ENCODE measurements at regions not wholly inside any gene's neighbourhood (a gene's known extent, or its start where the extent isn't known, plus 50 kb on each side); places are given as distances from the start of the nearest gene placed in this dataset.

- no peak for DNase-seq (ENCODE audit: low read depth)
These were observed 176.3 kb downstream of the ZNF621 start for GRCh38 chr3:40701016-40701588.

DNA sequence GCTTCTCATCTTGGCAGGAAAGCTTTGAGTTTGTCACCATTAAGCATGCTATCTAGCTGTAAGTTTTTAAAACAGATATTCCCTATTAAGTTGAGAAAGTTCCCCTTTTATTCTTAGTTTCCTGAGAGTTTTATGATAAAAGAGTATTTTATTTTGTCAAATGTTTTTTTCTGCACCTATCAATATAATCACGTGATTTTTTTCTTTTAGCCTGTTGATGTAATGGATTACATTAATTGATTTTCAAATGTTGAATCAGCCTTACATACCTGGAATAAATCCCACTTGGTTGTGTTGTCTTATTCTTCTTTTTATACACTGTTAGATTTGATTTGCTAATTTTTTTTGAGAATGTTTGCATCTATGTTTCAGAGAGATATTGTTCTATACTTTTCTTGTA is 179.5 kb downstream of the ZNF621 start:
- no peak for DNase-seq (ENCODE audit: low read depth)

DNA sequence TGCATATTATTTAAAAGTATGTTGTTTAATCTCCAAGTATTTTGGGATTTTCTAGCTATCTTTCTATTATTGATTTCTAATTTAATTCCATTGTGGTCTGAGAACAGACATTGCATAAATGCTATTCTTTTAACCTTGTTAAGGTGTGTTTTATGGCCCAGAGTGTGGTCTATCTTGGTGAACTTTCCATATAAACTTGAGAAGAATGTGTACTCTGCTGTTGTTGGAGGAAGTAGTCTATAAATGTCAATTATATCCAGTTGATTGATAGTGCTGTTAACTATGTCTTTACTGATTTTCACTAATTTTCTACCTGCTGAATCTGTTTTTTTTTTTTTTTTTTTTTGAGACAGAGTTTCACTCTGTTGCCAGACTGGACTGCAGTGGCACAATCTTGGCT is 180.9 kb downstream of the ZNF621 start:
- DNase-seq (ENCODE audit: low read depth) = no peak

GRCh38 chr3:40713306-40713705 is 188.5 kb downstream of the ZNF621 start:
- DNase-seq (ENCODE audit: low read depth) = no peak

- no peak for DNase-seq (ENCODE audit: low read depth)
These were observed 189.0 kb downstream of the ZNF621 start for GRCh38 chr3:40713795-40714194.

GRCh38 chr3:40714771-40715345 is 190.1 kb downstream of the ZNF621 start:
- no peak for DNase-seq (ENCODE audit: low read depth)

- no peak for DNase-seq (ENCODE audit: low read depth)
These were observed 190.8 kb downstream of the ZNF621 start for GRCh38 chr3:40715551-40715950.

- DNase-seq (ENCODE audit: low read depth) = no peak
These were observed 192.7 kb downstream of the ZNF621 start for GRCh38 chr3:40717471-40717870.

DNA sequence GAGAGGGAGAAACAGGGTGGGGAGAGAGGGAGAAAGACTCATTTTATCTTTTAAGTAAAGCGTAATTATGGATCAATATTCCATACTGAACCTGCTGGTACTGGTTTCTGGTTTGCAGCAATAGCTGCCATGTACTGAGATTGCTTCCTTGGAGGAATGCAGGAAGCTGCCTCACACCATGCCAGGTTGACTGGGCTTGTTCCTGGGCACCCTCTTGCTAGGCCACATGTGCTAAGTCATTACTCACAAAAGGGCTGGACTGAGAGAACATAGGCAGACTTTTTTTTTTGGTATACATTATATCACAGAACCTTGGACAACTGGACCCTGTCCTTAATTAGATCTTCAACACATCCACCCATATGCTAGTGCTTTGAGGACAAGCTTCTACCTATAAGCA is 193.4 kb downstream of the ZNF621 start:
- no peak for DNase-seq (ENCODE audit: low read depth)

GRCh38 chr3:40718681-40719080 is 193.9 kb downstream of the ZNF621 start:
- DNase-seq (ENCODE audit: low read depth) = no peak

DNA sequence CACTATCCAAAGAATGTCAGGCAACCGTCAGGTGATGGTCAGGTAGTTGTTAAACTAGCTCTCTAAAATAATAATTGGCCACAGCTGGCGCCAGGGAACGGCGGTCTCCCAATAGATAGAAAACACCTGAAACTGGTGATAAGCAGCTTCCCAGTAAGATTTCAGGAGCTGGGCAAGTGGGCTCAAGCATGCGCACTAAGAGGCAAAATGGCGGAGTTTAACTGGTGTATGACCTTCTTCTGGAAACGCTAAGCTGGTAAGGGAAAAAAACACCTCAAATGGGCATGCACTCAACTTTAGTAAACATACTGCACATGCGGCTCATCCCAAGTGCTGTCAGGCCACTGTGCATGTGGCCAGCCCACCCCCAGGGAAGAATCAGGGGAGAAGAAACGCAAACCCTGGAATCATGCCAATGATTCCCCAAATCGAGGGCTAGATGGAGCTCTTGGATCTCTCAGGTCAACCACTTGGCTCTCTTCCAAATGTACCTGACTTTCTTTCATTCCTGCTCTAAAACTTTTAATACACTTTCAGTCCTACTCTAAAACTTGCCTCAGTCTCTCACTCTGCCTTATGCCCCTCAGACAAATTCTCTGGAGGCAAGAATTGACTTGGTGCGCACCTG is 195.0 kb downstream of the ZNF621 start:
- no peak for DNase-seq (ENCODE audit: low read depth)

DNA sequence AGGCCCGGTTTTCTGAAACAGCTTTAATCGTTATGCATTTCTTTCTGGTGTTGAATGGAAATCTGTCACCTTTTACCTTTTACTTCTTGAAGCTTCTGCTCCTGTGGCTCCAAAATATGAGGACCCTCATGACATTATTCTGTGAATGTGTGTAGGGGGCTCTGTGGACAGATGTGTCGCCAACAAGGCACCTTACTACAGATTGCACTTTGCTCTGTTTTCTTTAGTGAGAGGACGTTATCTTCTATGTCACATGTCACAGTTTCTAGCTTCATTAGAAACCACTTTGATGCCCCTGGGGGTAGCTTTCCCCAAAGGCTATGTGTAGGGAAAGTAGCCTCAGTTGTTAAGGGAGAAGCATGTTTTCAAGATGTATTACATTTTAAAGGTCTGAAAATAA is 195.6 kb downstream of the ZNF621 start:
- DNase-seq (ENCODE audit: low read depth) = no peak

DNA sequence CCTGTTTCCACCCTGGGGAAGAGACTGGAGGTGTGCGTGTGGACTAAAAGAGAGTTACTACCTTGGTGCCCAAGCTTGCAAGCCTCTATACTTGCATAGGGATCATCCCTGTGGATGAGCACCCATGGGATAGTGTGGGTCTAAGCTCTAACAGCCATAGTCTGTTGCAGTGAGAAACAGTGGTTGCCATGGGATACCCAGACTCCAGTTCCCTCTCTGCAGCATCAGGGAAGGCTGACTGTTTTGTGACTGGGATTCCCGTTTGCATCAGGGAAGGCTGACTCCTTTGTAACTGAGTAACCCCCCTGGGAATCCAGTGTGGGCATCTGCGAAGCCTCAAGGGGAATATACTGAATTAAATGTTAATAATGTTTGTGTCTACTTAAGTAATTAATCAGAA is 196.1 kb downstream of the ZNF621 start:
- no peak for DNase-seq (ENCODE audit: low read depth)

- no peak for DNase-seq (ENCODE audit: low read depth)
These were observed 198.4 kb downstream of the ZNF621 start for GRCh38 chr3:40723083-40723660.

DNA sequence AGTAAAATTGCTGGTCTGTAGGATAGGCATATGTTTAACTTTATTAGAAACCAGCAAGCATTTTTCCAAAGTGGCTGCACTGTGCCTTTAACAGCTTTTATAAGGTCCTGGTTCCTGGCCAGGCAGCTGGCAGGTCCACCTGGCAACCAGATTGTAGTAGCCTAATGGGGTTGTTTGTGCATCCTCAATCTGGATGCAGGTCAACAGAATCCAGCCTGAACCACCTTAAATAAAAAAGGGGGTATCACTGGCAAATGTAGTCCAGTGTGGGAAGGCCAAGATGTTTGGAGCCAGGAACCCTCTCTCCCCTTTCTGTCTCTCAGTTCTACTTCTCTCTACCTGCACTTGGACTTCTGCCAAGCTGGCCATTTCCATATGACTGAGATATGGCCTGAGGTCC is 200.3 kb downstream of the ZNF621 start:
- DNase-seq (ENCODE audit: low read depth) = no peak

- no peak for DNase-seq (ENCODE audit: low read depth)
These were observed 206.7 kb downstream of the ZNF621 start for GRCh38 chr3:40731445-40731844.

DNA sequence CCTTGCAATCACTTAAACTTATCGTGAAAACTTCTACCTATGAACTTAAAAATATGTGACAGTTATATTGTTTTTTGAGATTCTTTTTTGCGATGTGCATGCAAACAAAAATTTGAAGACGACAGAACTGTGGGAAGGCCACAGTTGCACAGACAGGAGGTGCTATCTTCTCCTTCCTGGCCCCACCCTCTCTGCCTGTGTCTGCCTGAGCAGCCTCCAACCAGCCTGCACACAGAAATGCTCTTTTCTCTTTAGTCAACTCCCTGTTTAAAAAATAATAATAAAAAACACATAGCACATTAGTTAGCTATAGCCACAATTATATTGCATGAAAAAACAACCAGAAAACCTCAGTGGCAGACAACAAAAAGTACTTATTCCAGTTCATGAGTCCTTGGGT is 212.2 kb downstream of the ZNF621 start:
- no peak for DNase-seq (ENCODE audit: low read depth)

DNA sequence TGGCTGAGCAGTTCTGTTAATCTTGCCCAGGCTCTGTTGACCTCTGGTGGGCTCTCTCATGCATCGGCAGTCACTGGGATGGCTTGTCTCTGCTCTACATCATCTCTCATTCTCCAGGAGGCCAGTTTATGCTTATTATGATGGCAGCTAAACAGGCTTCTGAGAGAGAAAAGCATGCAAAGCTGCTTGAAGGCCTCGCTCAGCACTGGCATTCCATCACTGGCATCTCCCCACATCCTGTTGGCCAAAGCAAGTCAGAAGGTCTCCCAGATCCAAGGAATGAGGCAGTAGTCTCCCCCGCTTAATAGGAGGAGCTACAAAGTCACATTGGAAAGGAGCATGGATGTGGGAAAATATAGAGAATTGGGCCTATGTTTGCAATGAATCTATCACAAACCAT is 212.6 kb downstream of the ZNF621 start:
- no peak for DNase-seq (ENCODE audit: low read depth)

DNA sequence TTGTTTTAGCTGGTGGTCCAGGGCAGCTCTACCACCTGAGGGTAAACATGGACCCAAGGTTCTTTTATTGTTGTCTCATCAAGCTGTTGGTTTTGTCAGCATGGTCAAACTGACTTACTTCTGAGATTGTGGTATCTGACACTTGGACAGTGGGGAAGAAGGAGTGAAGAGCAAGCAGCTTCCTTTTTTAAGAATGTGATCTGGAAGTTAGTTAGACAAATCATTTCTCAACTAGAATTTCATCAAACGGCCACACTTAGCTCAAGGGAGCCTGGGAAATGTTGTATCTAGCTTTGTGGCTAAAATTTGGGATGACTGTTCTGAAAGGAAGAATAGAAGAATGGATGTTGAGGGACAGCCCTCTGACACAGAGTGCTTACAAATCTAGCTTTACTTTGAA is 215.2 kb downstream of the ZNF621 start:
- DNase-seq (ENCODE audit: low read depth) = no peak

DNA sequence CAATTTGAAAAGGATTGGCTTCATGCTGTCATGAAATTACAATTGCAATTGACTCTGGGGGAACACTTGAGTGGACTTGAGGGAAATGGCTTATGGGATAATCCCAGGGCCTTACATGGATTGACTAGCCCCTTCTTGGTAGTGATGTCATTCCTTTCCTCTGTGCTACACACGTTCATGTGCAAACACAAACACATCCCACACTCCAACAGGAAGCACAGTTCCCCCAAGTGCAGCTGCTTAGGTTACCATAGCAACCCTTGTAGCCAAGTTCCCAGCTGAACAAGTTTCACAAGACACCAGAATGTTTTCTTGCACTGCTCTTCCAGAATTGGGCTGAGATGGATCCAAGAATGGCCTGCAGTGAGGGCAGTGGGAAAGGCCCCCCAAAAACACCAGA is 217.0 kb downstream of the ZNF621 start:
- no peak for DNase-seq (ENCODE audit: low read depth)

DNA sequence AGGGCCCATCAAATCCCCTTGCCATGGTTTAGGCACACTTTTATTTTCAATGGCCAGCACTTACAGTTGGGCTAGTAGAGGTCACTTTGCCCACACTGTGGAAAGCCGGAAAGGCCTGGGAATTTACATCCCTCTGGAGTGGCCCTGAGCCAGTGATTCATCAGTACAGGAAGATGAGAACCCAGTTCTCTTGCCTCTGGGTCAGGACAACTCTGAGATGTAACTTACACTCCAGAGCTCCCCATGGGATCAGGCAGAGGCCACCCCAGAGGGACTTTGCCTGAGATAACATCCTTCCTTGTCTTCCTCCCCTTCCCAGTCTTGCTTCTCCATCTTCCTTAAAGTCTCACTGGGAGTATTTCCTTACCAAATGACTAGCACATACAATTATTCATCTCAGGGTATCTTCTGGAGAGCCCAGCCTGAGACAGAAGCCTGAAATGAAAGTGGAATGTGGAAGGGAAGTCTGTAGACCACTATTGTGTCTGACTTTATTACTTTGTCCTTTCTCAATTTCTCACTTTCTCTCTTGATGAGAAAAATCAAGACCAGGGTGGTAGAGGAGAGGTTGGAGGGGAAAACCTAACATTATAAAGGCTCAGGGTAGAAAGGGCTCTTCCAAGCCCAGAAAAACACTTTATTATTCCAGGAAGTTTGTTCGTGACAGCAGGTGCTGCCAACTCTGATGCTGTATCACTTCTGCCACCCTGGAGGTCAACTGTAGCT is 220.8 kb downstream of the ZNF621 start:
- no peak for DNase-seq (ENCODE audit: low read depth)

DNA sequence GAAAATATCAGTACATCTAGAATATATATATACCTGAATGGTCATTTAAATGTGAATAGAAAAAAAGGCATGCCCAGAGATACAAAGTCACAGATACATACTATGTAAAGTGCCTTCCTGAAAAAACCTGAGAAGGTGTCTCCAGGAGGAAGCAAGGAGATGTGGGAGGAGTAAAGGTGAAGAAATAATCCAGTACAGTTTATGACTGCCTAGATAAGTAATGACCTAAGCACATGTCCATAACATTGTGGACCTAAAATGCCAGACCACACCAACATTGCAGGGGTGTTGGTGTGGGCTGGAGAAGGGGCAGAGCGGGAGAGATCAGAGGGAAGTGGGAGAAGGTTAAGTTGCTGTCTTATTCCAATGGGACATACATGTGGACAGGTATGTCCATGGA is 226.9 kb downstream of the ZNF621 start:
- DNase-seq (ENCODE audit: low read depth) = no peak

- DNase-seq (ENCODE audit: low read depth) = no peak
These were observed 227.7 kb downstream of the ZNF621 start for GRCh38 chr3:40752492-40752891.
